GM21717 (cell line): ENCODE measurements at regions not wholly inside any gene's neighbourhood (a gene's known extent, or its start where the extent isn't known, plus 50 kb on each side); places are given as distances from the start of the nearest gene placed in this dataset.
A peak's percentile ranks its signal among the peaks of the same experiment; 100 is the strongest.

Experiments
- ATAC-seq: cut with Tn5 transposase; IDR thresholded peaks from one replicate; pipeline ENCODE4 v1.9.1; 2021; ENCODE audit warnings: mild to moderate bottlenecking, moderate library complexity; ENCODE audit not compliant: unreplicated experiment

DNA sequence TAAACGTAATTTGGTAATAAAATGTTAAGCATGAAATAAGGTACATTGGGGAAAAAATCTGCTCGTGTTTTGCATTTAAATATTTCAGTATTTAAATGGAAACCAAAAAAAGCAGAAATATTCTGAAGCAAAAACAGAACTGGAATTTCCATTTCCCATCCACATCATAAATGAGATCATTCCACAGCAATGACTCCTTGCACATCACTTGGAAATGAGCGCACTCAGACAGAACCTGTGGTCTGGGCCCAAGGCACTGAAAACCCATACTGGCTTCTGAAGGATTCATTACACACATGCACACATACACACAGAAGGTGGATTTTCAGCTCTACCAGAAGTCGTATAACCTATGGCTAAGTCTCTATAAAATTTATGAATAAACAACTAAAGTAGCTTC is 174.8 kb downstream of the IBTK start:
- no peak for ATAC-seq

DNA sequence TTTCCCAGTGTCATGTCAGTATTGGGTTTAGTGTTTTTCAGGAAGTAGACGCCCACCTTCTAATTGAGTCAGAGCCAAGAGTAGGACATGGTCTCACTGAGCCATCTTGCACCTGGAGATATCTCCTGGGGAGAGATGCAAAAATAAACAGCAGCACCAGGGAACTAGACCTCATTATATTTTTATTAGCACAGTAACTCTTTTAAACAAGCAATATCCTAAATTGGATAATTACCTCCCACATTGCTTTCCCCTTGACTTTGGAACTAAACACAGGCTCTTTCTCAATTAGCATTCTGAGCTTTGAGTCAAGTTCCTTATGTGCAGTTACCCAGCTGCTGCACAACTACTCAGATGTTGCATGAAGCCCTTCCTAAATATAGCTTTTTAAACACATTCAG is 175.4 kb downstream of the IBTK start:
- no peak for ATAC-seq

DNA sequence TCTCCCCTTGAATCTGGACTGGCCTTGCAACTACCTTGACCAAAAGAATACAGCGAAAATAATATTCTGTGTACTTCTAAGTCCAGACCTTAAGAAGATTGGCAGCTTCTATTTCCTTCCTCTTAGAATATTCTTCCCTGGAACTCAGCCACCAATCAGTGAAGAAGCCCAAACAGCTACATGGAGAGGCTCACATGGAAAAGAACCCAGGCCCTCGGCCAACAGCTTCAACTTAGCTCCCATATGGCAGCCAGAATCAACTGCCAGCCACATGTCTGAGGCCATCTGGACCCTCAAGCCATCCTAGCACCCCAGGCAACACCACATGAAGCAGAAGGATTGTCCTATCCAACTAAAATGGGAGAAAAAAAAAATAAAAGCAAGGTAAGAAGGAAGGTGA is 178.8 kb downstream of the IBTK start:
- no peak for ATAC-seq

- ATAC-seq = peak; percentile 98
These were observed 180.5 kb downstream of the IBTK start for GRCh38 chr6:82066991-82067411.

DNA sequence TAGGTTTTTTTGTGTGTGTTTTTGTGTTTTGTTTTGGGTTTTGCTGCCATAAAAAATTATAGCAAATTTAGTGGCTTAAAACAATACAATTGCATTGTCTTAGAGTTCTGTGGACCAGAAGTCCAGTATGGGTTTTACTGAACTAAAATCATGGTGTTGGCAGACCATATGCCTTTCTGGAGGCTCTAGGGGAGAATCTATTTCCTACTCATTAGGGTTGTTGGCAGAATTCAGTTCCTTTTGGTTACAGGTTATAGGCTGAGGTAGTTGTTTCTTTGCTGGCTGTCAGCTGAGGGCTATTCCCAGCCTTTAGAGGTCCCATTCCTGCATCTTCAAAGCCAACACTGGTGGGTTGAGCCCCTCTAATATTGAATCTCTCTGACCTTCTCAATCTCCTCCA is 181.3 kb downstream of the IBTK start:
- no peak for ATAC-seq

DNA sequence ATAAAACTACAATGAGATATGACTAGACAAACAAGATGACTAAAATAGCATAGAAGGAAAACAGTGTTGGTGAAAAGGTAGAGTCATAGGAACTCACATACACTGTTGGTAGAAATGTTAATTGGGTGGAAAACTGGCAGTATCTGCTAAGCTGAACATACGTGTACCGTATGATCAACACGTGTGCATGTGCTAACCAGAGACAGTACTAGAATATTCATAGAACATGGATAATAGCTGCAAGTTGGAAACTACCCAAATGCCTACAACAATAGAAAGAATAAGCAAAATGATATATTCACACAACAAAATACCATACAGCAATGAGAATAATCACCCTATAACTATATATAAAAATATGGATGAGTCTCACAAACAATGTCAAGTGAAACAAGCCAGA is 184.0 kb downstream of the IBTK start:
- ATAC-seq = no peak

- no peak for ATAC-seq
These were observed 185.3 kb downstream of the IBTK start for GRCh38 chr6:82062219-82062618.

GRCh38 chr6:82057846-82058554 is 189.5 kb downstream of the IBTK start:
- ATAC-seq = no peak

DNA sequence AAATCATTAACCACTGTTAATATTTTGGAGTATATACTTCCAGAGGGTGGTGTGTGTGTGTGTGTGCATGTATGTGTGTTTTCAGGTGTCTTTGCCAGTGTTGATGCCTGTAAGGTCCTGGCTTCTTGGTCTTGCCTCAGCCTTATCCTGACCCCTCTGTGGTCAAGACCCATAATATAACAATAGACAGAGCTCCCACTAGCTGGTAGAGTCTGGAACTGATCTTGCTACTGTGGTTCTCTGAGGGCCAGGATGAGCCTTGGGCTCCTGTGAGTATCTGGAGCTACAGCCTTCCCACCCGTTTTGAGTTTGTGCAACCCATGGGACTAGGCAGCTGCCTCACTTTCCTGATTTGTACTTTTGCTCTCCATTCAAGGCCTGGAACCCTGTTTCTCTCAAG is 191.0 kb downstream of the IBTK start:
- ATAC-seq = no peak

DNA sequence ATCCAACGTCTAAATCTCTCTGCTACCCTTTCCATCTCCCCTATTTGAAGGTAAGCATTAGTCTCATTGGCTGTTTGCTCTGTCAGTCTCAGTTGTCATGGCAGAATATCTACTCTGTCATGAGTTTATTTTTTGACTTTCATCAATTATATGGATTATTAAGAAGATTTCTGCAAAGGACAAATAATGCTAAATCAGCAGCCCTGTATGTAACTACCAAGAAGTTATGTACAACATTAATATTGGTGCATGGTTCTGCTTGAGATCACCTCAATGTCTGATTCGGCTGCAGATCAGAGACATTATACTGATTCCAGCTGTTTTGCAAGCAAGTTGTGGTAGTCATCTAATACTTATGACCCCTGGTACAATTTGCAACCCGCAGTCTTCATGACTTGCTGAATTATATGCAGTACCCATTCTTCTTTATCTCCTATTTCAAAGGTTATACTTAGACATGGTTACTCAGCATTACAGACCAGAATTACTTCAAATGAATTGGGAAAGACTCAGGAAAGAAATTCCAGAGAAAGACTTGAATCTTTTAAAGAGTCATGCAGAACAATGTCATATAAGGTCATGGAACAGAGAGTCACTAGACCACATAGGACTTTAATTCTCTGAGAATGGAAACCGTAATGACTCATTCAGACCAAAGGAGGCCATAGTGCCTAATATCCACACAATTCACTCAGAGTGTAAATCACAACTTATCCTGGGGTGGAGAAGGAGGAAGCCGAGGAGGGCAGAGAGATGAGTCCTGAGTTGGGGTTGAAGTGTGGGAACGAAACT is 201.4 kb downstream of the IBTK start:
- ATAC-seq = no peak

DNA sequence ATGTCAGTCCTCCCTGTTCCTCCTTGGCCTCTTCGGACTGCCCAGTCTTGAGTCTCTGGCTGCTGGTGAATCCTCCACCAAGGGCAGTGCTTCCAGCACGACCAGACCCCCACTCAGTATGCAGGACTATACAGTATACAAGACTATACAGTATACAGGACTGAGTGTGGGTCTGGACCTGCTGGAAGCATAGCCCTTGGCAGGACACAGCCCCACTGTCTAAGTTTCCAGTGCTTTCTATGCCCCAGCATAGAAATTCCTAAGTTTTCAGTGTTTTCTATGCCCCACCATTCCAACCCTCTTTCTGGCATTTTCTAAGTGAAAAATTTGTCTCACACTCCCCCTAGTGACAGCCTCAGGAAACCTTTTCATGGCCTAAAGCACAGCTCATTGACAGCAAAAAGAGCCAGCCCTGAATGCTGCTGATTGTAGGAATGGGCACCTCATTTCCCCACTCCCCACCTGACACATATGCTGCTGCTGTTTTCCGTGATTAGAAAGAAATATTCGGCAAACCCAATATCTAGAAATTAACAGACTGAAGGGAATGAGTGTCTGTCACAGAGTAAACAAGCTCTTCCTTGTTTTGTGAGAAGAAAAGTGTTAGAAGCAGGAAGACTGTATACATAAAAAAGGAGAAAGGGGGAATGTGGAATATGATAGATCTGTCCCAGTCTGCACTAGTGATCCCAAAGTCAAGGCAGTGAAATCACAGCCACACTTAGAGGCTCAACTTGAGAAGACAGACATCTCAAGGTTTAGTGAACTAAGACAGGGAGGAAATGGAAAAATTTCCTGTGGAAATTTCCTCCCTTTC is 206.9 kb downstream of the IBTK start:
- peak; percentile 76 for ATAC-seq

GRCh38 chr6:82038631-82039030 is 208.9 kb downstream of the IBTK start:
- ATAC-seq = no peak

GRCh38 chr6:82035526-82035925 is 212.0 kb downstream of the IBTK start:
- ATAC-seq = no peak

DNA sequence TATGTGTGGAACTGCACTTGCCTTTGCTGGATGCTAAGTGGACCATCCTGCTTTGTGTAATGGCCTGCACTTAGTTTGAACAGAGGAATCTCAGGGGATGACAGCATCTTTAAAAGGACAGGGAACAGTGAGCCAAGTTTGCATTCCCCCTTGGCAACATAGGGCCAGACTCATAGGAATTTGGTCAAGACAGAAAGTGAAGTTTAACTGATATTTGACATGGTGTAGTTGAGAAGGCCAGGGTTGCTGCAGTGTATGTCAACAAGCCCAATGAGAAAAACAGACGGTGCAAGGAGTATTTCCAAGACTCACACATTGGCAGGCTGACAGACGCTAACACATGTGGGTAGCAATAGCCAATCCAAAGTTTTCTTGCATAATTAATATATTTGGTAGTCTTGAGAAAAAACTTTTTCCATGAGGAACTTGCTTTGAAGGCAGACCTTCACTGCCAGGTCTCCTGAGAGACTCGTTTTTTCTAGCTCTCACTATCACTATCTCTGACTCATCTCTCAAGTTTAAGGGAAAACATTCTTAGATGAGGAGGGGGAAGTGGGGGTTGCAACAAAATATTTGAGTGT is 213.8 kb downstream of the IBTK start:
- no peak for ATAC-seq

- no peak for ATAC-seq
These were observed 215.1 kb downstream of the IBTK start for GRCh38 chr6:82032444-82032843.

GRCh38 chr6:82030761-82031503 is 216.6 kb downstream of the IBTK start:
- ATAC-seq = no peak

- ATAC-seq = no peak
These were observed 217.2 kb downstream of the IBTK start for GRCh38 chr6:82030301-82030700.

GRCh38 chr6:82025271-82025670 is 222.3 kb downstream of the IBTK start:
- no peak for ATAC-seq

DNA sequence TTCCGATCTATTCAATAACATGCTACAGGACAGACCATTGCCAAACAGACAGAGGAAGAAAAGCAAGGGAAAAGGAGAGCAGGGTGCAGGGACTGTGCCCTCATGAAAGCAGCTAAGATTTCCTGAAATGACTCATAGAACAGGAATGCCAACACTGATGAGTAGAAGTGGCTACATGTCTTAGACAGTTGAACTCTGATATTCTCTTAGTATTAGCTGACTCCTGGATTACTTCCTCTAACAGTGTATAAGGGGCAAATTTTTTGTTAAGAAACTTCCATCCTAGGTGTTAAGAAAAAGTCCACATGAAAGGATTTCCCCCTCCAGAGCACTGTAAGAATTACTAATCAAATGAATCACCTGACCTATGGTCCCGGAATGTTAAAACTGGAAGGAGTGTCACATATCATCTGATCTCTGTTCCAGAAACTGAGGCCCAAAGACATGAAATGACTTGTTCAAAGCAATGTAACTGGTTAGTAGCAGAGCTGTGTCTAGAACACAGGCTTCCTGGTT is 224.9 kb downstream of the IBTK start:
- ATAC-seq = no peak

GRCh38 chr6:82017773-82018172 is 229.8 kb downstream of the IBTK start:
- no peak for ATAC-seq
